ENCODE measurements at regions not wholly inside any gene's neighbourhood (a gene's known extent, or its start where the extent isn't known, plus 50 kb on each side); places are given as distances from the start of the nearest gene placed in this dataset.
A peak's percentile ranks its signal among the peaks of the same experiment; 100 is the strongest.

- POLR2A ChIA-PET (ENCODE audit: low non-redundant PET) = no interaction called here
- no peaks in the 10 kb centered on the region for H3K4me1 ChIP-seq (ENCODE audit: insufficient read depth, low read length, poor library complexity, severe bottlenecking)
- no peak overlapping the region for H3K27ac ChIP-seq (ENCODE audit: low read depth, low read length, poor library complexity, severe bottlenecking)
- TF ChIP-seq, protein P1, sequence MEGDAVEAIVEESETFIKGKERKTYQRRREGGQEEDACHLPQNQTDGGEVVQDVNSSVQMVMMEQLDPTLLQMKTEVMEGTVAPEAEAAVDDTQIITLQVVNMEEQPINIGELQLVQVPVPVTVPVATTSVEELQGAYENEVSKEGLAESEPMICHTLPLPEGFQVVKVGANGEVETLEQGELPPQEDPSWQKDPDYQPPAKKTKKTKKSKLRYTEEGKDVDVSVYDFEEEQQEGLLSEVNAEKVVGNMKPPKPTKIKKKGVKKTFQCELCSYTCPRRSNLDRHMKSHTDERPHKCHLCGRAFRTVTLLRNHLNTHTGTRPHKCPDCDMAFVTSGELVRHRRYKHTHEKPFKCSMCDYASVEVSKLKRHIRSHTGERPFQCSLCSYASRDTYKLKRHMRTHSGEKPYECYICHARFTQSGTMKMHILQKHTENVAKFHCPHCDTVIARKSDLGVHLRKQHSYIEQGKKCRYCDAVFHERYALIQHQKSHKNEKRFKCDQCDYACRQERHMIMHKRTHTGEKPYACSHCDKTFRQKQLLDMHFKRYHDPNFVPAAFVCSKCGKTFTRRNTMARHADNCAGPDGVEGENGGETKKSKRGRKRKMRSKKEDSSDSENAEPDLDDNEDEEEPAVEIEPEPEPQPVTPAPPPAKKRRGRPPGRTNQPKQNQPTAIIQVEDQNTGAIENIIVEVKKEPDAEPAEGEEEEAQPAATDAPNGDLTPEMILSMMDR (conservative IDR thresholded peaks at IDR 0.05; ENCODE audit: low read depth, low read length) = no peak
- TF ChIP-seq EZH2 (IDR thresholded peaks at IDR 0.05; ENCODE audit: borderline replicate concordance, low read depth, low read length, poor library complexity, severe bottlenecking) = no peak
- no peak overlapping the region for H3K4me3 ChIP-seq (ENCODE audit: low read depth, low read length, poor library complexity, severe bottlenecking)
- no peaks in the 10 kb centered on the region for H3K36me3 ChIP-seq (ENCODE audit: insufficient read depth, low read length, poor library complexity, severe bottlenecking)
- no TSS peak for BruUV-seq (replicated peaks)
- DNase-seq (ENCODE audit: low spot score) = peak; percentile 11
- H3K9me3 ChIP-seq (ENCODE audit: low read depth, low read length, poor library complexity, severe bottlenecking) = no peaks in the 10 kb centered on the region
- CTCF ChIA-PET = no interaction called here
- intact Hi-C loops (cut with micrococcal nuclease; ENCODE audit: unreplicated experiment) = no loop called here
- no peaks in the 10 kb centered on the region for H3K27me3 ChIP-seq (replicated peaks; ENCODE audit: insufficient read depth, low read depth, low read length, poor library complexity)
Observed at GRCh38 chr2:147345246-147345645, 499.6 kb upstream of the ACVR2A start.

- CTCF ChIA-PET = no interaction called here
- POLR2A ChIA-PET (ENCODE audit: low non-redundant PET) = no interaction called here
- no peak overlapping the region for H3K4me3 ChIP-seq (ENCODE audit: low read depth, low read length, poor library complexity, severe bottlenecking)
- no peak for TF ChIP-seq EZH2 (IDR thresholded peaks at IDR 0.05; ENCODE audit: borderline replicate concordance, low read depth, low read length, poor library complexity, severe bottlenecking)
- TF ChIP-seq, protein P1 (conservative IDR thresholded peaks at IDR 0.05; ENCODE audit: low read depth, low read length) = no peak
- no peak overlapping the region for H3K27ac ChIP-seq (ENCODE audit: low read depth, low read length, poor library complexity, severe bottlenecking)
- intact Hi-C loops (cut with micrococcal nuclease; ENCODE audit: unreplicated experiment) = no loop called here
- no peaks in the 10 kb centered on the region for H3K4me1 ChIP-seq (ENCODE audit: insufficient read depth, low read length, poor library complexity, severe bottlenecking)
- no peak for DNase-seq (ENCODE audit: low spot score)
- no peaks in the 10 kb centered on the region for H3K36me3 ChIP-seq (ENCODE audit: insufficient read depth, low read length, poor library complexity, severe bottlenecking)
- no TSS peak for BruUV-seq (replicated peaks)
- no peaks in the 10 kb centered on the region for H3K27me3 ChIP-seq (replicated peaks; ENCODE audit: insufficient read depth, low read depth, low read length, poor library complexity)
- H3K9me3 ChIP-seq (ENCODE audit: low read depth, low read length, poor library complexity, severe bottlenecking) = no peaks in the 10 kb centered on the region
Observed at GRCh38 chr2:147342329-147342728, 502.5 kb upstream of the ACVR2A start.

GRCh38 chr2:147331790-147332419 is 512.9 kb upstream of the ACVR2A start:
- DNase-seq (ENCODE audit: low spot score) = peak; percentile 57
- TF ChIP-seq, protein P1 (conservative IDR thresholded peaks at IDR 0.05; ENCODE audit: low read depth, low read length) = peak; percentile 80
- no peak for TF ChIP-seq EZH2 (IDR thresholded peaks at IDR 0.05; ENCODE audit: borderline replicate concordance, low read depth, low read length, poor library complexity, severe bottlenecking)
- intact Hi-C loops (cut with micrococcal nuclease; ENCODE audit: unreplicated experiment) = loop anchor here (2.0 to 10.0 kb wide), 3 partner anchors 287 to 600 kb away; no protein-coding TSS in a partner anchor
- POLR2A ChIA-PET (ENCODE audit: low non-redundant PET) = no interaction called here
- H3K27me3 ChIP-seq (replicated peaks; ENCODE audit: insufficient read depth, low read depth, low read length, poor library complexity) = no peaks in the 10 kb centered on the region
- CTCF ChIA-PET = interaction anchor here (1.0 to 1.4 kb wide), 3 partner anchors 32 to 598 kb away, joined by 3 to 7 read pairs (median 7); no protein-coding TSS in a partner anchor
- H3K27ac ChIP-seq (ENCODE audit: low read depth, low read length, poor library complexity, severe bottlenecking) = no peak overlapping the region
- H3K4me1 ChIP-seq (ENCODE audit: insufficient read depth, low read length, poor library complexity, severe bottlenecking) = no peaks in the 10 kb centered on the region
- BruUV-seq (replicated peaks) = no TSS peak
- no peak overlapping the region for H3K4me3 ChIP-seq (ENCODE audit: low read depth, low read length, poor library complexity, severe bottlenecking)
- no peaks in the 10 kb centered on the region for H3K9me3 ChIP-seq (ENCODE audit: low read depth, low read length, poor library complexity, severe bottlenecking)
- no peaks in the 10 kb centered on the region for H3K36me3 ChIP-seq (ENCODE audit: insufficient read depth, low read length, poor library complexity, severe bottlenecking)
